HEK293T (cell line): ENCODE measurements at regions not wholly inside any gene's neighbourhood (a gene's known extent, or its start where the extent isn't known, plus 50 kb on each side); places are given as distances from the start of the nearest gene placed in this dataset.

ENCODE experiments used
- FOXK2 ChIP-seq: fragments of 450-650 bp; IDR thresholded peaks from 2 replicates; pipeline ENCODE4 v1.6.1; 2016; ENCODE audit warnings: mild to moderate bottlenecking
- SP1 ChIP-seq: fragments of 450-650 bp; IDR thresholded peaks from 2 replicates; pipeline ENCODE4 v1.6.1; 2017
- SUZ12 ChIP-seq: fragments of 450-650 bp; IDR thresholded peaks from 2 replicates; pipeline ENCODE4 v1.6.1; 2016; ENCODE audit warnings: mild to moderate bottlenecking

GRCh38 chr21:30057108-30057507, 109.5 kb downstream of the CLDN17 start:
- TF ChIP-seq SP1 (no peak), FOXK2 (no peak), SUZ12 (no peak)
